ENCODE measurements at regions not wholly inside any gene's neighbourhood (a gene's known extent, or its start where the extent isn't known, plus 50 kb on each side); places are given as distances from the start of the nearest gene placed in this dataset.

DNA sequence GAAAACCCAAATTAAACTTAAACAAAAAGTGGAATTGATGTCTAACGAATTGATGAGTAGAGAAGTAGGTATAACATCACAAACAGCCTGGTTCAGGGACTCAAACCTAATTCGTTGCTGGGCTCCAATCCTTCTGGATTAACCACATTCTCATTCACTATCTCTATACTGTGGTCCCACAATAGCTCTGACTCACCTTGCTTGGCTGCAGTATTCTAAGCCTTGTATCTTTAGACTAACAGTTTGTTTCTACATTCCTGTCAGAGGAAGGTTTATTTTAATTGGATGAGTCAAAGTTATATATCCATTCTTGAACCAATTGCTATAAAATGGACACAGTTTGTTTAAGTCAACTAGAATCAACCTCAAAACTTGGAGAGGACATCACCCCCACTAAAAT lies 530.5 kb upstream of the PTCHD4 start:
- TF ChIP-seq, protein P1, sequence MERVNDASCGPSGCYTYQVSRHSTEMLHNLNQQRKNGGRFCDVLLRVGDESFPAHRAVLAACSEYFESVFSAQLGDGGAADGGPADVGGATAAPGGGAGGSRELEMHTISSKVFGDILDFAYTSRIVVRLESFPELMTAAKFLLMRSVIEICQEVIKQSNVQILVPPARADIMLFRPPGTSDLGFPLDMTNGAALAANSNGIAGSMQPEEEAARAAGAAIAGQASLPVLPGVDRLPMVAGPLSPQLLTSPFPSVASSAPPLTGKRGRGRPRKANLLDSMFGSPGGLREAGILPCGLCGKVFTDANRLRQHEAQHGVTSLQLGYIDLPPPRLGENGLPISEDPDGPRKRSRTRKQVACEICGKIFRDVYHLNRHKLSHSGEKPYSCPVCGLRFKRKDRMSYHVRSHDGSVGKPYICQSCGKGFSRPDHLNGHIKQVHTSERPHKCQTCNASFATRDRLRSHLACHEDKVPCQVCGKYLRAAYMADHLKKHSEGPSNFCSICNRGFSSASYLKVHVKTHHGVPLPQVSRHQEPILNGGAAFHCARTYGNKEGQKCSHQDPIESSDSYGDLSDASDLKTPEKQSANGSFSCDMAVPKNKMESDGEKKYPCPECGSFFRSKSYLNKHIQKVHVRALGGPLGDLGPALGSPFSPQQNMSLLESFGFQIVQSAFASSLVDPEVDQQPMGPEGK (CRISPR knock-in tag; IDR thresholded peaks at IDR 0.05; ENCODE audit: borderline replicate concordance), result no peak
- TF ChIP-seq ARNTL (CRISPR knock-in tag; IDR thresholded peaks at IDR 0.05; ENCODE audit: borderline replicate concordance, low read depth) (no peak), ZFP3 (CRISPR knock-in tag; IDR thresholded peaks at IDR 0.05) (no peak), ZC3H10 (CRISPR knock-in tag; IDR thresholded peaks at IDR 0.05) (no peak)
- TF ChIP-seq, protein P2, sequence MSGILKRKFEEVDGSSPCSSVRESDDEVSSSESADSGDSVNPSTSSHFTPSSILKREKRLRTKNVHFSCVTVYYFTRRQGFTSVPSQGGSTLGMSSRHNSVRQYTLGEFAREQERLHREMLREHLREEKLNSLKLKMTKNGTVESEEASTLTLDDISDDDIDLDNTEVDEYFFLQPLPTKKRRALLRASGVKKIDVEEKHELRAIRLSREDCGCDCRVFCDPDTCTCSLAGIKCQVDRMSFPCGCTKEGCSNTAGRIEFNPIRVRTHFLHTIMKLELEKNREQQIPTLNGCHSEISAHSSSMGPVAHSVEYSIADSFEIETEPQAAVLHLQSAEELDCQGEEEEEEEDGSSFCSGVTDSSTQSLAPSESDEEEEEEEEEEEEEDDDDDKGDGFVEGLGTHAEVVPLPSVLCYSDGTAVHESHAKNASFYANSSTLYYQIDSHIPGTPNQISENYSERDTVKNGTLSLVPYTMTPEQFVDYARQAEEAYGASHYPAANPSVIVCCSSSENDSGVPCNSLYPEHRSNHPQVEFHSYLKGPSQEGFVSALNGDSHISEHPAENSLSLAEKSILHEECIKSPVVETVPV (CRISPR knock-in tag; IDR thresholded peaks at IDR 0.05), result no peak

Measured in SK-N-SH treated with all-trans-retinoic acid at 6 μM for 48 hours (cell line).